GM06990 (cell line): ENCODE measurements at regions not wholly inside any gene's neighbourhood (a gene's known extent, or its start where the extent isn't known, plus 50 kb on each side); places are given as distances from the start of the nearest gene placed in this dataset.

Experiments used
- DNase-seq: peaks from one replicate; pipeline ENCODE4 v3.0.0-alpha.2; 2011; ENCODE audit not compliant: insufficient read length; ENCODE audit errors: extremely low read depth
- H3K27me3 ChIP-seq: replicated peaks from 2 replicates; pipeline ENCODE4 v1.6.0; 2011; ENCODE audit warnings: low read length; ENCODE audit not compliant: control insufficient read depth, insufficient read depth
- H3K36me3 ChIP-seq: 2 replicates; pipeline ENCODE4 v1.5.1; 2011; ENCODE audit warnings: low read length; ENCODE audit not compliant: control insufficient read depth, insufficient read depth
- H3K4me3 ChIP-seq: replicated peaks from 2 replicates; pipeline ENCODE4 v1.5.1; 2011; ENCODE audit warnings: low read depth, mild to moderate bottlenecking, control low read depth, low read length
- CTCF ChIP-seq: IDR thresholded peaks from 2 replicates; pipeline ENCODE4 v1.5.1; 2011; ENCODE audit warnings: low read length, control low read depth, mild to moderate bottlenecking, inconsistent platforms; ENCODE audit not compliant: insufficient read depth, poor library complexity, severe bottlenecking

- no peak overlapping the region for H3K4me3 ChIP-seq
- no peak for TF ChIP-seq CTCF
- DNase-seq: no peak
- no peaks in the 10 kb centered on the region; the same call in 1 of the 2 replicates for H3K27me3 ChIP-seq
- H3K36me3 ChIP-seq: no peaks in the 10 kb centered on the region
Observed at GRCh38 chr16:51436742-51437141, 285.7 kb upstream of the SALL1 start.

GRCh38 chr16:51434567-51435198 lies 283.6 kb upstream of the SALL1 start:
- no peaks in the 10 kb centered on the region for H3K27me3 ChIP-seq
- no peak for DNase-seq
- no peak for TF ChIP-seq CTCF
- no peak overlapping the region for H3K4me3 ChIP-seq
- no peaks in the 10 kb centered on the region for H3K36me3 ChIP-seq

GRCh38 chr16:51433599-51433998 lies 282.5 kb upstream of the SALL1 start:
- H3K27me3 ChIP-seq: no peaks in the 10 kb centered on the region
- no peak for TF ChIP-seq CTCF
- no peak overlapping the region for H3K4me3 ChIP-seq
- no peaks in the 10 kb centered on the region for H3K36me3 ChIP-seq
- DNase-seq: no peak

- Histone ChIP-seq H3K4me3 (no peak overlapping the region), H3K36me3 (no peaks in the 10 kb centered on the region), H3K27me3 (no peaks in the 10 kb centered on the region)
- no peak for DNase-seq
- TF ChIP-seq CTCF: no peak
Observed at GRCh38 chr16:51431517-51432241, 280.6 kb upstream of the SALL1 start.

- H3K4me3 ChIP-seq: no peak overlapping the region
- no peak for TF ChIP-seq CTCF
- no peaks in the 10 kb centered on the region for H3K36me3 ChIP-seq
- DNase-seq: no peak
- no peaks in the 10 kb centered on the region for H3K27me3 ChIP-seq
Observed at GRCh38 chr16:51430716-51431369, 279.8 kb upstream of the SALL1 start.
